ENCODE measurements at regions not wholly inside any gene's neighbourhood (a gene's known extent, or its start where the extent isn't known, plus 50 kb on each side); places are given as distances from the start of the nearest gene placed in this dataset.

- TF ChIP-seq SPI1 (IDR thresholded peaks at IDR 0.05; ENCODE audit: low read depth, low read length) (no peak), POLR2AphosphoS5 (IDR thresholded peaks at IDR 0.05; ENCODE audit: low read depth, low read length) (no peak), POLR2A (IDR thresholded peaks at IDR 0.05; ENCODE audit: low read depth, low read length) (no peak), TAF1 (IDR thresholded peaks at IDR 0.05; ENCODE audit: low read depth, low read length) (no peak), PAX5 (IDR thresholded peaks at IDR 0.05; ENCODE audit: insufficient read depth, low read length, severe bottlenecking) (no peak), POU2F2 (IDR thresholded peaks at IDR 0.05; ENCODE audit: low read depth, low read length) (no peak)
These were observed 190.0 kb upstream of the KLF6 start for GRCh38 chr10:3975016-3975415.
